Gastrocnemius medialis (tissue), 4 donors: ENCODE measurements at regions not wholly inside any gene's neighbourhood (a gene's known extent, or its start where the extent isn't known, plus 50 kb on each side); places are given as distances from the start of the nearest gene placed in this dataset.

Experiments
- CTCF ChIP-seq, 5 experiments: fragments of 450-650 bp in 3 of 5; fragments of 200-600 bp in 2 of 5; sonication (generic) in 2 of 5; IDR thresholded peaks in 4 of 5; conservative IDR thresholded peaks in 1 of 5; 1 replicate in 4 of 5; 2 replicates in 1 of 5; pipeline ENCODE4 v1.5.1; 2016 to 2019; ENCODE audit warnings: antibody characterized with exemption in 5 of 5, mild to moderate bottlenecking in 3 of 5, moderate library complexity in 3 of 5
- POLR2A ChIP-seq, 2 donors: fragments of 450-650 bp; IDR thresholded peaks; one replicate each; pipeline ENCODE4 v1.6.1; 2017; ENCODE audit warnings: antibody characterized with exemption in 2 of 2, mild to moderate bottlenecking in 2 of 2, moderate library complexity in 2 of 2

- peak in 3 of 5 experiments; percentile 3 to 48 (median 39) for TF ChIP-seq CTCF (IDR thresholded peaks at IDR 0.05 in 4 of 5, conservative IDR thresholded peaks at IDR 0.05 in 1 of 5)
- no peak for TF ChIP-seq POLR2A (IDR thresholded peaks at IDR 0.05)
Observed at GRCh38 chr20:22312744-22313346, 271.5 kb downstream of the FOXA2 start.
